Stimulated activated CD8-positive, alpha-beta memory T cell treated with anti-CD3 and anti-CD28 coated beads, Interleukin-15, amount 100 ng/mL, for 48 hours (primary cell): ENCODE measurements at regions not wholly inside any gene's neighbourhood (a gene's known extent, or its start where the extent isn't known, plus 50 kb on each side); places are given as distances from the start of the nearest gene placed in this dataset.

Source experiments
- DNase-seq, 2 donors: peaks; one replicate each; pipeline ENCODE4 v3.0.0-alpha.2; 2020; ENCODE audit warnings: low read depth in 2 of 2

- no peak for DNase-seq
Observed at GRCh38 chr1:238558746-238559145, 668.0 kb upstream of the ZP4 start.

- DNase-seq, result no peak
Observed at GRCh38 chr1:238558156-238558555, 667.4 kb upstream of the ZP4 start.

GRCh38 chr1:238552271-238552670 lies 661.5 kb upstream of the ZP4 start:
- DNase-seq, result no peak

GRCh38 chr1:238549137-238549536 lies 658.4 kb upstream of the ZP4 start:
- no peak for DNase-seq

GRCh38 chr1:238546118-238546517 lies 655.4 kb upstream of the ZP4 start:
- DNase-seq, result no peak

GRCh38 chr1:238537641-238538040 lies 646.9 kb upstream of the ZP4 start:
- DNase-seq, result no peak

- no peak for DNase-seq
Observed at GRCh38 chr1:238530209-238530851, 639.6 kb upstream of the ZP4 start.

DNA sequence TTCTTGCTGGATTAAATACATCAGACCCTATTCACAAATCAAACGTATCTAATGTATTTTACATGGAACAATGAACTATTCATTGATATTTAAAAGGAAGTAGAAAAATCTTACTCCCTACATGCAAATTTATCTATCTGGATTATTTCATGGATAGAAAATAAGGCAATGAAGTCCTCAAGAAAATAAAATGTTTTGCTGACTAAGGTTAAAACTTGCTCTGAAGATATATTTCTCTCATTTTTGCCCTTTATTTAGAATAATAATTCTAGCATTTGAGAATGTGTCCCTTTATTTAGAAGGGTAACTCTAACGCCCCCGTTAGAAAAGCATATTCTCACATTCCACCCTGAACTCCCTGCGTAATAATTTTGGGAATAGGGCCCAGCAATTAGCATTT lies 627.0 kb upstream of the ZP4 start:
- no peak for DNase-seq

- no peak for DNase-seq
Observed at GRCh38 chr1:238501290-238501689, 610.6 kb upstream of the ZP4 start.

DNA sequence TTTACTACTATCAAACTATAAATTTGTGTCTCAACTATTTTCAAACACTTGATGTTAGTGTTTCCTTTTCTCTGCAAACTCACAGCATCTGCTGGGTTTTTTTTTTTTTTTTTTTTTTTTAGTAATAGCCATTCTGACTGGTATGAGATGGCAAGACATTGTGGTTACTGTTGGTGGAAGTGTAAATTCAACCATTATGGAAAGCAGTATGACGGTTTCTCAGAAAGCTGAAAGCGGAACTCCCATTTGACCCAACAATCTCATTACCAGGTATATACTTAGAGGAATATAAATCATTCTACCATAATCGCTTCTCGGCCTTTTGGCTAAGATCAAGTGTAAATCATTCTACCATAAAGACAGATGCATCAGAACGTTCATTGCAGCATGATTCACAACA lies 608.3 kb upstream of the ZP4 start:
- no peak for DNase-seq

DNA sequence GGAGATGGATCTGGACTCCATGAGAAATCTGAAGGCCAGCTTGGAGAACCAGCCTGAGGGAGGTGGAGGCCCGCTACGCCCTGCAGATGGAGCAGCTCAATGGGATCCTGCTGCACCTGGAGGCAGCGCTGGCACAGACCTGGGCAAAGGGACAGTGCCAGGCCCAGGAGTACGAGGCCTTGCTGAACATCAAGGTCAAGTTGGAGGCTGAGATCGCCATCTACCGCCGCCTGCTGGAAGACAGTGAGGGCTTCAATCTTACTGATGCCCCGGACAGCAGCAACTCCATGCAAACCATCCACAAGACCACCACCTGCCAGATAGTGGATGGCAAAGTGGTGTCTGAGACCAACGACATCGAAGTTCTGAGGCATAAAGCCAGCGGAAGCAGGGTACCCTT lies 601.5 kb upstream of the ZP4 start:
- no peak for DNase-seq

GRCh38 chr1:238491265-238491664 lies 600.5 kb upstream of the ZP4 start:
- DNase-seq, result no peak

- DNase-seq, result no peak
Observed at GRCh38 chr1:238489006-238489405, 598.3 kb upstream of the ZP4 start.

DNA sequence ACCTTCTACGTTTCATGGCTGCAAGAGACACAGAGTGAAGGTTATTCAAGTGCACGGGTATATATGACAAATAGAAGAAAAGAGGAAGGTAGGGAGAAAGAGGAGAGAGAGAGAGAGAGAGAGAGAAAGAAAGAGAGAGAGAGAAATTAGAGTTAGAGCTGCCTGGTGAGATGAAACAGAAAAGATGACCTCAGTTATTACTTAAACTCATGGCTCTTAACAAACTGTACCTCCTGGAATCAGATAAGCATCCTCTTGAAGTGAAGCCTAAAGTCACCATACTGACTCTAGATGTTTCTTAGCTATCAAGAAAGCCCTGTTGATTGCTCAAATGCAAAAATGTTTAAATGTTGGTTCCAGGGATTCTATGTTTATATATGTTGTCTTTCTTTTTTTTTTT lies 597.7 kb upstream of the ZP4 start:
- DNase-seq, result no peak

DNA sequence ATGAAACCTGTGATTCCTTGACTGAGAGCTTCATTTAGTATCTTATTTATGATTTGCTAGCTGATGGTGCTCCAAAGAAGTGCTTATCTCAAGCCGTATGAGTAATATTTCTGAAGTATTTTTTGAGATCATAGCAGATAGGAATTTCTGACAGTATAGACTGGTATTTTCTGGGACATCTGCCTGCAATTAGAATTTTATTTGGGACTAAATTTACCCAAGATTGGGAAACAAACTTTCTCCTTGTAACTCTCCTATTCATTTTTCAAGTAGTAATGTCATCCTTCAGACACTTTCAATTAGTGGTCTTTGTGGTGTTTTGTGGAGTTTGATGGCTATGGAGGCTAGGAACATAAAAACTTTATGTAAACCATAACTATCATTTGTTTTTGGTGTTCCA lies 597.2 kb upstream of the ZP4 start:
- DNase-seq, result no peak

DNA sequence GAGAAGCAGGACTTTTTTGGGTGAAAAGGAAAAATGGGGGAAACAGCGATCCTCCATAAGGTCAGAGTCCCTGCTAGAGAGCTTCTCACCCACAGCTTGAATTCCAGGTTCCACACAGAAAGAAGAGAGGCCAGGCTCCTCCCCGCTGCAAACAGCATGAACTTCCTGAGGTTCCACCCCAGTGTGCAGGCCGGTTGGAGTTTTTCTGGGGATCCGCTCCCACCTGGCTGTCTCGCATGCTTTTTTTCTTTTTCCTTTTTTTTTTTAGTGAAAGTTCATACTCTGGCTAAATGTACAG lies 595.1 kb upstream of the ZP4 start:
- no peak for DNase-seq

DNA sequence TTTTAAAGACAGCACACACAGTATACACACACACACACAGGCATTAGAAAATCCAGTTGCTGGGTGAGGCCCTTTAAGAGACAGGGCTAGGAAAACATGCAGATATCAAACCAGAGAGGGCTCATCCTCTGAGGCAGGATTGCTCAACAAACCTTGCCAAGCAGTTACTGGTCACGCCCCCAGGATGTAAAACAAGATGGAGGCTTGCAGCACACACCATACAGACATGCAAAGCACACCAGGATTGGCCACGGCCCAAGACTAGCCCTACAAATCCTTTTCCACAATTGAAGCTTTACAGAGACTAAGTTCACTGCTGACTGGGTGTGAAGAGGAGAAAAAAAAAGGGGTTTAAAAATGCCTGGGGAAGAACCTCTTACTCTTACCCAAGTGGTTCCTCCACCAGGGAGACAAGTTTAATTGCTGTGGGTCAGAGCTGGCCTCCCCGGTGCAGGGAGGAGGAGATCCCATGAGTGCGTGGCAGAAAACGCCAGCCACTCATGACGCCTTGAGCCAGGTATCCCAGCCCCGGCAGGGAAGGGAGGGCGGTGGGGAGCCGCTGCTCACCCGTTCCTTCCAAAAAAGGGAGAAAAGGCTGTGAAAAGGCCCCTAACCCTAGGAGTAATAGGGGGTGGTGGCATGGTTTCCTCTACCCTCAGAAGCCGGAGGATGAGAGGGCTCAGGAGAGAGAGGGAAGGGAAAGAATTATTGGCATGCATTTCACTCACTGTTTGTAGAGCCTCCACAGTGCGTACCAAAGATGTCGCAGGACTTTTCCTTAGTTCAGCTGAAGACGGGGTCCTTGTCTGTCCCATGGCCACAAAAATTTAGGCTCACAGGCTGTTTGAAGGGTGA lies 594.6 kb upstream of the ZP4 start:
- no peak for DNase-seq

- no peak for DNase-seq
Observed at GRCh38 chr1:238484121-238484520, 593.4 kb upstream of the ZP4 start.

DNA sequence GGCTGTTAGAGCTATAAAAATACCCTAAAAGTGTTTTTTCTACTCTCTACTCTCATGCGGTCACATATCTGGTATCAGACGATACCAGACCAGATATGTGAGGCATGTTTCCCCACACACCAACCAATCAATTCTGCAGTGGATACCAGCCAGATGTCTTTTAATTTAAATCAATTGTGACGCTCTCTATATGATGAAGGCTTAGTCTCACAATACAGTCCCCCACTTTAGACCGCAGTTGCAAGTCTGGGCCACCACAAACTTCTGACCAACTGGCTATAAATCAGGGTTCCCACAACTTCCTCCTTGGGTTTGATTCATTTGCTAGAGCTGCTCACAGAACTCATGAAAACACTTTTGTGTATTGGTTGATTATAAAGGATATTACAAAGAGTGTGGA lies 586.1 kb upstream of the ZP4 start:
- DNase-seq, result no peak

GRCh38 chr1:238475712-238476111 lies 585.0 kb upstream of the ZP4 start:
- no peak for DNase-seq

DNA sequence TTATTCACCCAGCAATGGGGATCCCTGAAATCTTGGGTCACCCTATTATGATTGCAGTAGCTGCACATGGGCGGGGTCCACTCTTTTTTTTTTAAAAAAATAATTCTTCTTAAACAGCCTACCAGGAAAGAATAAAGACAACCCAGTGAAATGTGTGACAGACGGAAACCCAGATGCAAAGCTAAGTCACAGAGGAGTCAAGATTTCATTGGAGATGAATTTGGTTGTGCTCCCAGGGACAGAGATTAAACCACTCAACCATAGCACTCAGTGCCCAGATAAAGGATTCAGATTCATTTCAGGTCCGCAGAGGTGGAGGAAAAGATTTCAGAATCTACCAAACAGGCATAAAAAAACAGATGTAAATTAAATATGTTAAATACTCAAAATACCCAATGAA lies 583.5 kb upstream of the ZP4 start:
- DNase-seq, result no peak

DNA sequence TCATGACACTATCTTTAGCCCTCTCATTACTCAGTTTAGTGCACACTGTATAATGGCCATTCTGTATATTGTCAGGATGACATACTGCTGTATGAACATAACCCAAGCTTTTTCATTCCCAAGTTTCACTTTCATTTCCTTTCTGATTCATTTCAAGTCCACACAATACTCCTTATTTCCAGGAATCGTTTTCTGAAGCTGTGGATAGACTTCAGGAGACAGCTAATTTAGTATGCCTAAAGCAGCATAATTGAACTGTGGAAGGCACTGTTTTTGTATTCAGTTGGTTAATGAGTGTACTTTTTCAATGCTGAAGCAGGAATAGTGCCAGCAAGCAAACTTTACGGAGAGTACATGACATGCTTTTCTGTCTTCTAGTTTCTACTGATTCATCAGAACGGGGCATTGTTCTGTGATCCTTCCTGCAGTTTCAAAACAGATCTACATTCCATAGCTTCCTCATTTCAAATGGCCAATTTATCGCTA lies 578.5 kb upstream of the ZP4 start:
- no peak for DNase-seq

GRCh38 chr1:238468068-238468467 lies 577.3 kb upstream of the ZP4 start:
- DNase-seq, result no peak

DNA sequence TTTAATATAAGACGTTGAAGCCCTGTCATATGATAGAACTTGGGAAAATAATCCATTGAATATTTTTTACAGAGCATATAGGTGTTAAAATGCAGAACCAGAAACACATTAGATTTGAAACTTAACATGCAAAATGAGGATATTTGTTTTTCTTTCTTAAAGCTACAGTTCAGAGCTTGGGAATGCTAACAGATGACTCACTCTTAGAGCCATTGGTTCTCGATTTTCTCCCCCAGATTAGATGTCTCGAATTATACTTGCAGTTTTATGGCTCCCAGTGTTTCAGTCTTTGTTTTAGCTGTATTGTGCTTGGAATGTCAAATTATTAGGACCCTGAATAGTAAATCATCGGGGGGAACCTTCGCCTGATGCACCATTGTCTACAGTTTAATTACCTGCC lies 575.7 kb upstream of the ZP4 start:
- no peak for DNase-seq
